Natural killer cell treated with Interleukin-12 subunit alpha and Interleukin-12 subunit beta and Interleukin-15 and Interleukin-18, amount 100 ng/mL, for 72 hours (primary cell): ENCODE measurements at regions not wholly inside any gene's neighbourhood (a gene's known extent, or its start where the extent isn't known, plus 50 kb on each side); places are given as distances from the start of the nearest gene placed in this dataset.
"Not testable (repeated sequence)": the region's sequence is repeated elsewhere in the genome, so short reads cannot be mapped to it uniquely, and the experiment has no call there.

ENCODE experiments used
- ATAC-seq, 2 donors: fragments of 150-1000 bp; cut with Tn5 transposase in 1 of 2; sonication (Bioruptor Pico), chemical (Tn5 transposase) in 1 of 2; 2 replicates each; pipeline ENCODE4 v1.10.0; 2021
- DNase-seq: peaks from one replicate; pipeline ENCODE4 v3.0.0; 2022; ENCODE audit warnings: low spot score
- H3K27ac Mint-ChIP-seq, 2 donors: 1 replicate in 1 of 2; 2 replicates in 1 of 2; pipeline ENCODE4 v1.8.0; 2022; ENCODE audit warnings: mixed read lengths in 2 of 2, mild to moderate bottlenecking in 1 of 2, moderate library complexity in 1 of 2
- H3K27me3 Mint-ChIP-seq, 2 donors: 1 replicate in 1 of 2; 2 replicates in 1 of 2; pipeline ENCODE4 v1.8.0; 2022; ENCODE audit warnings: mixed read lengths in 2 of 2
- H3K36me3 Mint-ChIP-seq: one replicate; pipeline ENCODE4 v1.8.0; 2022; ENCODE audit warnings: mixed read lengths
- H3K4me1 Mint-ChIP-seq, 2 donors: 1 replicate in 1 of 2; 2 replicates in 1 of 2; pipeline ENCODE4 v1.8.0; 2022; ENCODE audit warnings: low read depth in 2 of 2, mixed read lengths in 2 of 2, mild to moderate bottlenecking in 1 of 2
- H3K4me3 Mint-ChIP-seq: one replicate; pipeline ENCODE4 v1.8.0; 2022; ENCODE audit warnings: mixed read lengths
- H3K9me3 Mint-ChIP-seq: 2 replicates; pipeline ENCODE4 v1.8.0; 2022; ENCODE audit warnings: mixed read lengths

DNA sequence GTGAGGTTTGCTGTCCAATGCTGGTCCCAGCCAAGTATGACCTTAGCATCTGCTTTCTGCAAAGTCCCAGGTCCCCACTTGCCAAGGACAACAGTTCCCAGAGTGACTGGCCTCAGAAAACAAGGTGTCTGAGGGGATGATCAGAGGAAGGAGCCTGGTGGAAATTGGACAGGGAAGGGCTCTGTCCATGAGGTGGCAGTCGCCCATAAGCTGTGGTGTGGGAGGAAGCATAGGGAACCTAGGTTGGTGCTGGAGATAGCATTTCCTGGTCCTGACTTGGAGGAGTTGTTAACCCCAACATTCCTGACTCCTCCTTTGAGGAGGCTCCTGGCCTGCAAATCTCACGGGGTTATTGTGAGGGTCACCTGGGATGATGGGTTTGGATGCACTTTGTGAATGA lies 77.8 kb downstream of the LIMS4 start:
- H3K27me3 Mint-ChIP-seq, DNase-seq, H3K9me3 Mint-ChIP-seq, H3K4me1 Mint-ChIP-seq, H3K36me3 Mint-ChIP-seq, ATAC-seq, H3K4me3 Mint-ChIP-seq, H3K27ac Mint-ChIP-seq: not testable (repeated sequence)

DNA sequence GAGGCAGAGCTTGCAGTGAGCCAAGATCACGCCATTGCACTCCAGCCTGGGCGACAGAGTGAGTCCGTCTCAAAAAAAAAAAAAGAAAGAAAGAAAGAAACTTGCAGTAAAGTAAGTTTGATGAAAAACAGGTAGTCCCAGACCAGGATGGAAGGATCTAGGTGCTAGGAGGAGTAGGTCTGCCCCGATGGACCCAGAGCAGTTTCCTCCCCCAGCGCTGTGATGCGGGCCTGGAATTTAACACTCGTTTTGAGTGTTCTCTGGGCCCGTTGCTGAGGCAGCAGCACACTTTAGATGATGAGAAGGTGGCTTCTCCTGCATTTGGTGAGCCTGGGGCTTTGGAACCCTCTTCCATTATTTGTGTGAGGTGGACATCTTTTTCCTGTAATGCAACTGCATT lies 80.2 kb downstream of the LIMS4 start:
- not testable (repeated sequence) for H3K9me3 Mint-ChIP-seq, DNase-seq, ATAC-seq, H3K4me1 Mint-ChIP-seq, H3K4me3 Mint-ChIP-seq, H3K36me3 Mint-ChIP-seq, H3K27me3 Mint-ChIP-seq, H3K27ac Mint-ChIP-seq

DNA sequence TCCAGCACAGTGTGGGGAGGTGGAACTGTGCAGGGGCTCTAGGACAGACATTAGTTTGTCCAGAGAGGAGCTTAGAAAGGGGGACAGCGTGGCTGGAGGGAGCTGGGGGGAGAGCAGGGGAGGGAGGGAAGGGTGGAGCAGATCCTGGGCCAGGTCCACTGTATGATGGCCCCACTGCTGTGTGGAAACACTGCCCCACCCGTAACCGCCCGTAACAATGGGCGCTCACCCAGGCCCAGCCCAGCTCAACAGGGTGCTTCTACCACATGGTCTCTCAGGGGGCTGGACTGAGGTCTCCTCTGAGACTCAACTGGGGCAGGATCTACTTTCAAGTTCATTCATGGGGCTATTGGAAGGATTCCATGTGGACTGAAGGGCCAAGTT lies 81.6 kb downstream of the LIMS4 start:
- not testable (repeated sequence) for H3K4me1 Mint-ChIP-seq, H3K27ac Mint-ChIP-seq, ATAC-seq, H3K36me3 Mint-ChIP-seq, H3K9me3 Mint-ChIP-seq, H3K4me3 Mint-ChIP-seq, DNase-seq, H3K27me3 Mint-ChIP-seq

DNA sequence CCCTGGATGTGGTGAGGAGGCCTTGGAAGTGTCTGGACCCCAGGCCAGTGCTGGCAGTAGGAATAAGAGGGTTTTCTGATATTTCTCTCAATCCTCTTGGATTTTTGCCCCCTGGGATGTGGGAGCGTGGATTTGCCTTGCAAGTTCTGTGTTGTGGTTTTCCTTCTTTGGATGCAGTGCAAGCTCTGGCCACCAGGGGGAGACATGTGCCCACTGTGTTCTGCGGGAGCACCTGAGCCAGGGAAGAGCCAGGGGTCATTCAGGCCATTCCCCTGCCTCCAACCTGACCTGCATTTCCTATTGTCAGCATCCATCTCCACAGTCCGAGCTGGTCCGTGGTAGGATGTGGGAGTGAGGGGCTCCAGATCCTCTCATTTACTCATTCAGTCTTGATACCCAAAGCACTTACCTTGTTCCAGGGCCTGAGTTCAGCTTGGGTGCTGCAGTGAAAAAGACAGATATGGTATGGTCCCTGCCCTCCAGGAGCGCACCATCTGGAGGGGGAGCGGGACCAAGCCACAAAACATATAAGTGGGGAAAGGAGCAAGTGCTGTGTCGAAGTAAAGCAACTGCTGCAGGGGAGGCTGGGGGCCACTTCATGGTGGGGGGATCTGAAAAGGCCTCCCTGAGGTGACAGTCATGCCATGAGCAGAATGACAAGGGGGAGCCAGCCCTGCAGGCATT lies 82.1 kb downstream of the LIMS4 start:
- H3K4me3 Mint-ChIP-seq, H3K27ac Mint-ChIP-seq, H3K4me1 Mint-ChIP-seq, H3K9me3 Mint-ChIP-seq, H3K36me3 Mint-ChIP-seq, DNase-seq, H3K27me3 Mint-ChIP-seq: not testable (repeated sequence)
- ATAC-seq = peak in 1 of 2 donors; percentile 2

DNA sequence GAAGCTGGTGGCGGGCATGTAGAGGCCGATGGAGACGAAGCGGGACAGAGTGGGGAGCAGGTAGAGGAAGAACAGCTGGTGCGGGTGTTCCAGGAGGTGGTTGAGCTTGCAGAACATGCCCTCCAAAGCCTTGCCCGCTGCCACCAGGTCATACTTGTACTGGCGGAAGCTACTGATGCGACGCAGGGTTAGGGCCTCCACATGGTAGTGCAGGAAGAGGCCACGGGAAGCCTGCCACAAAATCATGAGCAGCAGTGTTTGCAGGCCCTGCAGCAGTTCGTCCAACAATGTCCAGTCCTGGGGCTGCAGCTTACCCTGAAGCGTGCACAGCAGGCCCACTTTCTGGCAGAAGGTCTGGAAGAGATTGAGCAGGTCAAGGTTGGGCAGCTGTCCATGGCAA lies 85.6 kb downstream of the LIMS4 start:
- H3K4me3 Mint-ChIP-seq, ATAC-seq, H3K36me3 Mint-ChIP-seq, H3K4me1 Mint-ChIP-seq, H3K27ac Mint-ChIP-seq, H3K9me3 Mint-ChIP-seq, DNase-seq, H3K27me3 Mint-ChIP-seq: not testable (repeated sequence)

DNA sequence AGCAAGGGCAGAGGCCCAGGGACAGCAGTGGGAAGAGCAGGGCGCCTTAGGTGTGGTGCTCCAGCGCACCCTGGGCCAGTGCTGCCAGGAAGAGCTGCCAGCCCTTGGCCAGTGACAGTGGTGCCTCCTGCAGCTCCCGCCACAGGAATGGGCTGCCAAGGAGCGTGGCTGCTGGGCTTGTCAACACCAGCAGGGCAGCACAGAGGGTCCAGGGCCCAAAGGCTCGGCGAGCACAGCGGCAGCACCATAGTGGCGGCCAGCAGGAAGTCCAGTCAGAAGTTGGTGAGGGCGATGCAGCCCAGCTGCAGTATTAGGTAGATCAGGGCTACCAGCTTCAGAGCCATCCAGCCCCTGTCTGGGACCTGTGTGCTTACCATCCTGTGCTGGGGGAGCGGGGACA lies 86.1 kb downstream of the LIMS4 start:
- not testable (repeated sequence) for H3K9me3 Mint-ChIP-seq

DNA sequence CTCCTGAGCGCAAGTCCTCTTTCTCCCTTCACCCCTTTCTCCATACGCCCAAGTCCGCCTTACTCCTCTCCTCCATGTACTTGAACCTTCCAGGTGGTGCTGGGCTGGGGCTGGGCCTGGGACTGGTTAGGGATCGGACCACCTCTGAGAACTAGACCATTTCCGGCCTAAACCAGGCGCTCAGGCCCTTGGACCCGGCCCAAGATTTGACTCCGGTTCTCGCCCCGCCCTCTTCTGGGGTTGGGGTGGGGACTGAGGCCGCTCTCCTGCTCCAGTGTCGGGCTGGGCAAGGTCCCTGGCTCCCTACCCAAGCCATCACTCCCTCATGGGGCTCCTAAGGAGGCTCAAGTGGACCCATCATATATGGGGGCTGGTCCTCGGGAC lies 87.9 kb downstream of the LIMS4 start:
- not testable (repeated sequence) for H3K27me3 Mint-ChIP-seq, H3K9me3 Mint-ChIP-seq, H3K36me3 Mint-ChIP-seq, H3K27ac Mint-ChIP-seq, DNase-seq, H3K4me3 Mint-ChIP-seq, ATAC-seq, H3K4me1 Mint-ChIP-seq

More for the DNA sequence above, 86.1 kb downstream of the LIMS4 start:
- ATAC-seq, H3K4me3 Mint-ChIP-seq, H3K4me1 Mint-ChIP-seq, H3K27me3 Mint-ChIP-seq, H3K27ac Mint-ChIP-seq, H3K36me3 Mint-ChIP-seq, DNase-seq: not testable (repeated sequence)

DNA sequence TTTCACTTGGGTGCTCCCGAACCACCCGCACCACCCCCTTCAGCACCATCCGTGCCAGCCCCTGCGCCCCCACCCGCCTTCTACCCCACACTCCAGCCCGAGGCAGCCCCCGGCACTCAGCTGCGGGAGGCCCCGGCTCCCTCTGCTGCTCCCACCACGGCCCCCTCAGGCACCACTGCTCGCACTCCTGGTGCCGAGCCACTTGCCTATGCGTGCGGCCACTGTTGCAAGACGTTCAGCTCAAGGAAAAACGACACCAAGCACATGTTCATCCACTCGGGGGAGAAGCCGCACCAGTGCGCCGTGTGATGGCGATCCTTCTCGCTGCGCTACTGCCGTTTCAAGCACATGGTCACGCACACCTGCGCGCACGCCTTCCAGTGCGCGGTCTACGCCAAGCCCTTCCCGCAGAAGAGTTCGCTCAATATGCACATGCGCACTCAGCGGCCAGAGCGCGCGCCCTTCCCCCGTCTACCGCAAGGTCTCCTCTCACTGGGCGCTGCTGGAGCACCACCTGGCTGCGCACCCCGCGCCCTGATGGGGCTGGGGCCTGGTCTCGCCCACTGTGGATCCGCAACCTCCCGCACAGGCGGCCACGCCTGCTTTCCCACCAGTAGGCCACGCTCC lies 88.4 kb downstream of the LIMS4 start:
- H3K9me3 Mint-ChIP-seq, H3K27ac Mint-ChIP-seq, H3K4me3 Mint-ChIP-seq, H3K27me3 Mint-ChIP-seq, H3K4me1 Mint-ChIP-seq, H3K36me3 Mint-ChIP-seq, DNase-seq: not testable (repeated sequence)
- peak in 1 of 2 donors; percentile 24 for ATAC-seq

DNA sequence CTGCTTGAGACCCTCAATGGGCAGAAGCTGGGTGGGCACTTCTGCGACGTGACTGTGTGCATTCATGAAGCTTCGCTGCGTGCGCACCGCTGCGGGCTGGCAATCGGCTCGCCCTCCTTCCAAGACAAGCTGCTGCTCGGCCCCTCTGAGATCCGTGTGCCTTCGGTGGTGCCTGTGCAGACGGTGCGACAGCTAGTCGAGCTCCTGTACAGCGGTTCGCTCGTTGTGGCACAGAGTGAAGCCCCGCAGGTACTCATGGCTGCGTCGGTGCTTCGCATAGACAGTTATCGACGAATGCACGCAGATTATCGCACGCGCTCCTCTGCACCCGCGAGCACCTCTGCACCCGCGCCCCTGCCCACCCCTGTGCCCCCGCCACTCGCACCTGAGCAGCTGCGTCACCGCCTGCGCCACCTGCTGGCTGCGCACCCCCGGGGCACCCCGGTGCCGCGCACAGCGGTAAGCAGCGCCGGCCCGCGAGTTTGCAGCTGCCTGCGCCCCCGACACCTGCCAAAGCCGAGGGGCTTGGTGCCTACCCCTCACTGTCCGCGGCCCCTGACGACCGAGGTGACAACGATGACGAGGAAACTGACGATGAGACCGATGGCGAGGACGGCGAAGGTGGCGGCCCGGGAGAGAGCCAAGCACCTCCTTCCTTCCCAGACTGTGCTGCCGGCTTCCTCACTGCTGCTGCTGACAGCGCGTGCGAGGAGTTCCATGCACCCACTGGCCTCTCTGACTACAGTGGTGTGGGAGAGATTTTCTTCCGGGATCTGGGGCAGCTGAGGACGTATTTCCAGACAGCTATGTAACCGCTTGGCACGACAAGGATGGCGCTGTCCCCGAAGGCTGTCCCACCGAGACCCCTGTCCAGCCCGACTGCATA lies 89.2 kb downstream of the LIMS4 start:
- not testable (repeated sequence) for DNase-seq, H3K36me3 Mint-ChIP-seq, H3K4me3 Mint-ChIP-seq, H3K9me3 Mint-ChIP-seq, H3K27ac Mint-ChIP-seq, H3K4me1 Mint-ChIP-seq, H3K27me3 Mint-ChIP-seq
- peak; percentile 67 to 74 for ATAC-seq

DNA sequence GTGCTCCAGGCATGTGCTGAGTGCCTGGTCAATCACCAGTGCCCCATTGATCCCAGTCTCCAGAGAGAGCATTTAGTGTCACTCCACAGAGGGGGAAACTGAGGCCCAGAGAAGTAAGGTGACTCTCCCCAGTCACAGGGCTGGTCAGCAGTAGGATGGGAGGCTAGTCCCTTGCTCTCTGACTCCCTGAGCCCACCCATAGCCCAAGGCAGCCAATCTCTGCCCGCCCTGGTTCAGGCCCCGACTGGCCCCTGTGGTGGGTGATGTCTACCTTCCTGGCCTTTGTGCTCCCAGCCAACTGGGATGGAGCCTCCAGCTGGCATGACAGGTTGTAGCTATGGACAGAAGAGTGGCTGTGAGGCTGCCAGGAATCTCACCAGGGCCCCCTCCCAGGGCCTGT lies 99.1 kb downstream of the LIMS4 start:
- H3K4me3 Mint-ChIP-seq, ATAC-seq: not testable (repeated sequence)

DNA sequence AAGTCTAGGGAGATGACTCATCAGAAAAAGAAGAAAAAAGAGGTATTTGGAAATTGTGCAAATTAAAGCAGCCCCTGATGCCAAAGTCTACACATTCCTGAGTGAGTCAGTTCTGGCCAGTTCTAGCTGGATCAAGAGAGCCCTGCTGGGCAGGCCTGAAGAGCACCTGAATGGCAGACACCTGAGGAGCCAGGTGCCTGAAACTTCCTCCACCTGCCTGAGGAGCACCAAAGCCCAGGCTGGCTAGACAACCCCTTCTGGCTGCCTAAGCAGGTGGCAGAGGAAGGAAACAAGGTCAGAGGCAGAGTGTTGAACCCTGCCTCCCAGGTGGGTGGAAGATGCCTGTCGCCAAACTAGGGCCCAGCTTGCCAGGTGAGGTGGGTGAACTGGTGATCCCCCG lies 101.0 kb downstream of the LIMS4 start:
- not testable (repeated sequence) for DNase-seq, ATAC-seq, H3K27me3 Mint-ChIP-seq, H3K4me1 Mint-ChIP-seq, H3K4me3 Mint-ChIP-seq, H3K36me3 Mint-ChIP-seq, H3K27ac Mint-ChIP-seq, H3K9me3 Mint-ChIP-seq

More for the DNA sequence above, 99.1 kb downstream of the LIMS4 start:
- H3K27me3 Mint-ChIP-seq, H3K4me1 Mint-ChIP-seq, DNase-seq, H3K36me3 Mint-ChIP-seq, H3K9me3 Mint-ChIP-seq, H3K27ac Mint-ChIP-seq: not testable (repeated sequence)

DNA sequence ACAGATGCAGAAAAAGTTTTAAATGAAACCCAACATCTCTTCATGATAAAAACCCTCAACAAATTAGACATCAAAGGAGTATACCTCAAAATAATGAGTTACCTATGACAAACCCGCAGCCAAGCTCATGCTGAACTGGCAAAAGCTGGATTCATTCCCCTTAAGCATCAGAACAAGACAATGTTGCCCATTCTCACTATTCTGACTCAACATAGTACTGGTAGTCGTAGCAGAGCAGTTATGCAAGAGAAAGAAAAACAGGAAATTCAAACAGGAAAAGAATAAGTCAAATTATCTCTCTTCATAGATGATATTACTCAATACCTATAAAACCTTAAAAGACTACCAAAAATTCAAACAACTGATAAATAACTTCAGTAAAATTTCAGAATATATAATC lies 115.0 kb downstream of the LIMS4 start:
- not testable (repeated sequence) for H3K27me3 Mint-ChIP-seq, H3K9me3 Mint-ChIP-seq, H3K27ac Mint-ChIP-seq, ATAC-seq, H3K4me1 Mint-ChIP-seq, H3K4me3 Mint-ChIP-seq, DNase-seq, H3K36me3 Mint-ChIP-seq

DNA sequence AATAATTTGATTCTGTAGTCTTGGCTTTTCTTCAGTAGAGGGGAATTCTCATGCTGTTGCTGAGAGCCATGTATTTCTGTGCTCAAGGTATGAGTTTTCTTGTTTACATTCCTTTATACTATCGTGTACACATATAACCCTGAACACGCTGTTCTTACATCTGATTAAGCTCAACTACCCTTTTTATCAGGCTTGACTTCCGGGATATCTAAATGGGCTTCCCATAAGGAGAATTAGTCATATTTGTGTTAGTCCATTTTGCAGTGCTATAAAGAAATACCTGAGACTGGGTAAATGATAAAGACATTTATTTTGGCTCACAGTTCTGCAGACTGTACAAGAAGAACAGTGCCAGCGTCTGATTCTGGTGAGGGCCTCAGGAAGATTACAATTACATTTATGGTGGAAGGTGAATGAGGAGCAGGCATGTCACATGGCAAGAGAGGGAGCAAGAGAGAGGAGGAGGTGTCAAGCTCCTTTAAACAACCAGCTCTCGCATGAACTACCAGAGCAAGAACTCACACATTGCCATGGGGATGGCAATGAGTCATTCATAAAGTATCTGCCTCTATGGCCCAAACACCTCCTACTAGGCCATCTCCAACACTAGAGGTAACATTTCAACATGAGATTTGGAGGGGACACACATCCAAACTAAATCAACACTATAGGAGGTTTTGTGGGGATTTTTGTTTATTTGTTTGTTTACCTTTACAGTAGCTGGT lies 118.2 kb downstream of the LIMS4 start:
- H3K27me3 Mint-ChIP-seq, H3K27ac Mint-ChIP-seq, ATAC-seq, H3K36me3 Mint-ChIP-seq, H3K9me3 Mint-ChIP-seq, H3K4me1 Mint-ChIP-seq, H3K4me3 Mint-ChIP-seq, DNase-seq: not testable (repeated sequence)

DNA sequence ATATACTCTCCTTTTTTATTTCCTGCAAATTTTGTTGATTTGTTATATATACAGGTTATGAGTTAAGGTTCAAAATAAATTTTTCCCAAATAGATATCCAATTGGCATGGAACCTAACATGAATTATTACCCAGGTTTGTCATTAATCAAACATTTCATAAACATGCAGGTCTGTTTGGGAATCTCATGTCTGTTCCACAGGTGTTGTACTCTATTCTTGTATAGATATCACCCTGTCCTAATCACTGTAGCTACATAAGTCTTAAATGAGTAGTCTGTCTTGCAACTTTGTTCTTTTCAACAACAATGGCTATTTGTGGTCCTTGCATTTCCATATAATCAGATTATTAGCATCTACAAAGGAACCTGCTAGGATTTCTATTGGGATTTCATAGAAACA lies 121.9 kb downstream of the LIMS4 start:
- H3K4me1 Mint-ChIP-seq, H3K4me3 Mint-ChIP-seq, H3K9me3 Mint-ChIP-seq, H3K27ac Mint-ChIP-seq, ATAC-seq, H3K36me3 Mint-ChIP-seq, H3K27me3 Mint-ChIP-seq, DNase-seq: not testable (repeated sequence)
